Neuron (in vitro differentiated cells): ENCODE measurements at regions not wholly inside any gene's neighbourhood (a gene's known extent, or its start where the extent isn't known, plus 50 kb on each side); places are given as distances from the start of the nearest gene placed in this dataset.

ENCODE experiments used
- H2AFZ ChIP-seq: one replicate; pipeline ENCODE4 v1.6.1; 2013; ENCODE audit warnings: low read depth, mild to moderate bottlenecking, inconsistent platforms, low read length, moderate library complexity
- H3K27me3 ChIP-seq: one replicate; pipeline ENCODE4 v1.6.1; 2013; ENCODE audit warnings: low read length; ENCODE audit not compliant: insufficient read depth
- H3K36me3 ChIP-seq: one replicate; pipeline ENCODE4 v1.6.1; 2013; ENCODE audit warnings: low read length; ENCODE audit not compliant: insufficient read depth
- H3K4me1 ChIP-seq: one replicate; pipeline ENCODE4 v1.6.1; 2013; ENCODE audit warnings: low read length; ENCODE audit not compliant: insufficient read depth
- H3K4me3 ChIP-seq: 2 replicates; pipeline ENCODE4 v1.5.1; 2013; ENCODE audit warnings: mild to moderate bottlenecking, low read length, moderate library complexity
- H3K9me3 ChIP-seq: one replicate; pipeline ENCODE4 v1.6.1; 2013; ENCODE audit warnings: low read length

DNA sequence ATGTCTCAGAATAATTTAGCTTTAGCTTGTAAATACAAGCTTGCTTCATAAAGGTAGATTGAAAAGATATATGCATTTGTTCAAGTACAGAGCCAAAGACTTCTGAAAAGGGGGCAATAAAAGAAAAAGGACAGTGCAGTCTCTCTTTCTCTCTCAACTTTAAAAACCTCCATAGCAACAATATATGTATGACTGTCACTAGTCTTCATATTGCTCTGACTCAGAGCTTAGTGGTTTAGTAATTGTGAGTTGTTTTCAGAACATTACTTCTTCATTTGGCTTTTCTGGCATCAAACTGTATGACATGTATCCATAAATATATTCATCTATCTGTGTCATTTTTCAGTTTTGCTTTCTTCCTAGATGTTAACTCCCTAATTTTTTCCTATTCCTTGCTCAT, 194.6 kb upstream of the KIF2A start:
- Histone ChIP-seq H3K9me3 (no peaks in the 10 kb centered on the region), H2AFZ (no peak overlapping the region), H3K4me3 (no peak overlapping the region), H3K4me1 (no peaks in the 10 kb centered on the region), H3K36me3 (no peaks in the 10 kb centered on the region), H3K27me3 (peaks cover 2% of the 10 kb centered on the region)

DNA sequence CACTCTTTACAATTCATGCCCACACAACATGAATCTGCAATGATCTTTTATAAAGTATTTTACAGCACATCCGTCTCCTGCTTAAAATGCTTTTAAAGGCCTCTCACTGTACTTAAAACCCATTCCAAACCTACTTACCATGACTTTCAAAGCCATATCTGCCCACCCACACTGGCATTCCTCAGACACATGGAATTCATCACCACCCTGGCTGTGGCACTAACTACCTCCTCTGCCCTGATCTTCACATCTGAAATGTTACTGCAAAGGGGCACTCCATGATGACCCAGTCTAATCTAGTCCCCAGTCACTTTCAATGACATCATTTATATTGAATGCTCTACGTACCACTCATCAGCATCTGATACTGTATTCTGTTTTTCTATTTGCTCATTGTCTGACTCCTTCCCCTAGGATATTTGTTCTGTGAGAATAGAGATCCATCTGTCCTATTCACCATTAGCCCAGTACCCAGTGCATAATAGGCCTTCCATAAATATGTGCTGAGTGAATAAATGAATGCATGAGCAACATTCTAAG, 193.2 kb upstream of the KIF2A start:
- H3K4me3 ChIP-seq: no peak overlapping the region
- H3K4me1 ChIP-seq: no peaks in the 10 kb centered on the region
- no peak overlapping the region for H2AFZ ChIP-seq
- no peaks in the 10 kb centered on the region for H3K36me3 ChIP-seq
- peaks cover 2% of the 10 kb centered on the region for H3K27me3 ChIP-seq
- no peaks in the 10 kb centered on the region for H3K9me3 ChIP-seq

DNA sequence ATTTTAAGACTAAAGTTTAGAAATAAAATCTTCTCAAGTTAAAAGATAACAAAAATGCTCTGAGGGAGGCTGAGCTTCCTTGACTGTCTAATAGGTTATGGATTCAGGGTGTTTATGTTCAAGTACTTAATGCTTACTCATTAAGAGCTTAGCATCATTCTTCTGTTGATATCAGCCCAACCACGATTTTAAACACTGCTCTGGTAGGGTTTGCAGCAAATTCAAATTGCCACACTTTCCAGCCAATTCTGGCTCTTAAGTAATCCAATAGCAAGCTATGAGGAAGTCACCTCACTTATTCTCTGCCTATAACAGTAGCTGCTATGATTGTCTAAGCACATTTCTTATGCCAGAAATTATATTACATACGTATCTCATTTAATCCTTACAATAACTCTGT, 191.0 kb upstream of the KIF2A start:
- no peaks in the 10 kb centered on the region for H3K36me3 ChIP-seq
- no peak overlapping the region for H2AFZ ChIP-seq

GRCh38 chr5:62124266-62124665, 181.7 kb upstream of the KIF2A start:
- no peaks in the 10 kb centered on the region for H3K36me3 ChIP-seq
- no peaks in the 10 kb centered on the region for H3K9me3 ChIP-seq
- no peak overlapping the region for H3K4me3 ChIP-seq
- no peaks in the 10 kb centered on the region for H3K4me1 ChIP-seq
- no peaks in the 10 kb centered on the region for H3K27me3 ChIP-seq
- no peak overlapping the region for H2AFZ ChIP-seq

More for the DNA sequence above, 191.0 kb upstream of the KIF2A start:
- Histone ChIP-seq H3K27me3 (peaks cover 2% of the 10 kb centered on the region), H3K4me3 (no peak overlapping the region), H3K4me1 (no peaks in the 10 kb centered on the region), H3K9me3 (no peaks in the 10 kb centered on the region)

DNA sequence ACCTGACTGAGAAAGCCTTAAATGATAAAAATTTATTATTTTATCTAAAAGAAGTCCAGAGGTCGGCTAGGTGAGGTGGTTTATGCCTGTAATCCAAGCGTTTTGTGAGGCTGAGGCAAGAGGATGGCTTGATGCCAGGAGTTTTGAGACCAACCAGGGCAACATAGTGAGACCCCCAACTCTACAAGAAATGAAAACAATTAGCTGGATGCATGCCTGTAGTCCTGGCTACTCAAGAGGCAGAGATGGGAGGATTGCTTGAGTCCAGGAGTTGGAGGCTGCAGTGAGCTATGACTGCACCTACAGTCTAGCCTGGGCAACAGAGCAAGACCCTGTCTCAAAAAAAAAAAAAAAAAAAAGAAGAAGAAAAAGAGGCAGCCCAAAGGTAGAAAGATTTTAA, 179.9 kb upstream of the KIF2A start:
- no peak overlapping the region for H2AFZ ChIP-seq
- H3K4me1 ChIP-seq: no peaks in the 10 kb centered on the region
- H3K27me3 ChIP-seq: no peaks in the 10 kb centered on the region
- H3K4me3 ChIP-seq: no peak overlapping the region
- H3K9me3 ChIP-seq: no peaks in the 10 kb centered on the region
- H3K36me3 ChIP-seq: no peaks in the 10 kb centered on the region

DNA sequence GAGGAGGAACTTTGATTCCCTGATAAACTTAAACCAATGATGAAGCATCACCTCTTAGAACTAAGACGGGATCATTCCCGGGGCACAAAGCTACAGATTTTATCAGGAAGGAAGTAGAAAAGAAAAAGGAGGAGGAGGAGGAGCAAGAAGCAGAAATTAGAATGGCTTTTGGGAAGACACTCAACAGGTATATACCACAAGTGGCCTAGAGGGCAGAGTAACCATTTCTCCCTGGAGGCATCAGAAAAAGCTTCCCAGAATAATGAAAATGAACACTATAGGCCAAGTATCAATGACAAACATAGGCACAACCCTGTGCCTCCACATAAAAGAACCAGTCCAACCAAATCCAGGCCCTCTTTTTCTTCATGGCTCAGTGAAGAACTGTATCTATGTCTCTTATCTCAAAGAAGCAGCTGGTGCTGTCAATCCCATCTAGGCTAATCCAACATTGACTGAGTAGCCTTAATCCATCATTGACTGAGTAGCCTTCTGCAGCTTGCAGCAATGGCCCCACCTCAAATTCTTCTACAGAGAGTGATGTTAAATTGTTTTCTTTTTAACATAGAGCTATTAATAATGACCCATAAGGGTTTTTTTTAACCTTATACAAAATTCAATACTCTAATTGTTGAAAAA, 178.8 kb upstream of the KIF2A start:
- Histone ChIP-seq H3K4me1 (no peaks in the 10 kb centered on the region), H2AFZ (no peak overlapping the region), H3K27me3 (peaks cover 3% of the 10 kb centered on the region), H3K4me3 (no peak overlapping the region), H3K9me3 (no peaks in the 10 kb centered on the region), H3K36me3 (no peaks in the 10 kb centered on the region)

DNA sequence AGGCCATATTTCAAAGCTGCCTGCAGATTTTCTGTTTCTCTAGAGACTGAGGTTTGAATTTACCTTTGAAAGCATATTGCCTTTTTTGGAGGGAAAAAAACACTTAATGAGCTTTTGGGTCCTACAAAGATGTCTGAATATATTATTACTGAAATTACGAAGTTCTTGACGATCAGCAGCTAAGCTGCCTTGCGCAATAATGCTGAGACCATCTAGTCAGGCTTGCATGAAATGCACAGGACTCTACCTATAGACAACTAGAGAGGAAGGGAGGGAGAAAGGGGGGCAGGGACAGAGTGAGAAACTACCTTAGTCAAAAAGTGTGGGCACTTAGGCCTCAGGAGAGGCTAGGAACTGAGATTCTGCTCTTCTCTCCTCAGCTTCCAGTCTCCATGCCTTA, 175.9 kb upstream of the KIF2A start:
- no peaks in the 10 kb centered on the region for H3K9me3 ChIP-seq
- H3K4me1 ChIP-seq: no peaks in the 10 kb centered on the region
- peaks cover 3% of the 10 kb centered on the region for H3K27me3 ChIP-seq
- no peak overlapping the region for H2AFZ ChIP-seq
- no peak overlapping the region for H3K4me3 ChIP-seq
- H3K36me3 ChIP-seq: no peaks in the 10 kb centered on the region

GRCh38 chr5:62132276-62132675, 173.7 kb upstream of the KIF2A start:
- Histone ChIP-seq H3K4me3 (no peak overlapping the region), H2AFZ (no peak overlapping the region), H3K27me3 (peaks cover 3% of the 10 kb centered on the region), H3K36me3 (no peaks in the 10 kb centered on the region), H3K9me3 (no peaks in the 10 kb centered on the region), H3K4me1 (no peaks in the 10 kb centered on the region)

DNA sequence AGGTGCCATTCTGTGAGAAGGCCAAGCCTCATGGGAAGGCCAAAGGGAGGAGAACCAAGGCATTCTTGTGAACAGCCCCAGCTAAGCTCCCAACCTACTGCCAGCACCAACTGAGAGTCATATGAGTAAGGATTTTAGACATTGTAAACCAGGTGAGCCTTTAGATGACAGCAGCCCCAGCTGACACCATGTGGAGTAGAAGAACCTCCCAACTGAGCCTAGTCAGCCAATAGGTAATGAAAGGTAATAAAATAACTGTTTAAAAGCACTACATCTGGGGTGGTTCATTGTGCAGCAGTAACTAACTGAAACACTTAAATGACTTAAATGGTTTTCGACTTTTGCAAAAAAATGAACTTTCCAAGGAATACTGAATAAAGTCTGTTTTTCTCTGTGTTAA, 172.6 kb upstream of the KIF2A start:
- no peak overlapping the region for H3K4me3 ChIP-seq

DNA sequence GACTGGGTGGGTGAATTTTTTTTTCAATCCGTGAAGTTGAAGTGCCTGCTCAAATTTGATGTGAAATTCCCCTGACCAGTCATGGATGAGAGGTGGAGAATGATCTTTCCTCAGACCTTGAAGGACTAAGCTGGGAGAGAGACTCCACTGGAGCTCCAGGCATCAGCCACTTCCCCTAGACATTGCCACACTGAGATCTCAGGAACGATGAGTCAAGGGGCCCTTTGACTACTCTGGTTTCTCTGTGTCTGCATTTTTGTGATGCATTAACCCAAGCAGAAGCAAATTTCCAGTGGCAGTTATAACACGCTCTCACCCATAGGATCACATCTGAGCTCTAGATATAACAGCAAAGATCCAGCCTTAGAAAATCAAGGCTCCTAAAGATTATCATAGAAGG, 171.2 kb upstream of the KIF2A start:
- Histone ChIP-seq H3K4me3 (no peak overlapping the region), H3K36me3 (no peaks in the 10 kb centered on the region)

More for the DNA sequence above, 172.6 kb upstream of the KIF2A start:
- no peaks in the 10 kb centered on the region for H3K9me3 ChIP-seq
- H3K36me3 ChIP-seq: no peaks in the 10 kb centered on the region
- H3K4me1 ChIP-seq: peaks cover 1% of the 10 kb centered on the region
- no peak overlapping the region for H2AFZ ChIP-seq
- peaks cover 3% of the 10 kb centered on the region for H3K27me3 ChIP-seq

GRCh38 chr5:62137628-62138027, 168.4 kb upstream of the KIF2A start:
- Histone ChIP-seq H3K36me3 (no peaks in the 10 kb centered on the region), H3K9me3 (no peaks in the 10 kb centered on the region), H3K4me1 (peaks cover 6% of the 10 kb centered on the region), H3K4me3 (no peak overlapping the region), H3K27me3 (peaks cover 3% of the 10 kb centered on the region), H2AFZ (no peak overlapping the region)

More for the DNA sequence above, 171.2 kb upstream of the KIF2A start:
- peaks cover 6% of the 10 kb centered on the region for H3K27me3 ChIP-seq
- no peaks in the 10 kb centered on the region for H3K9me3 ChIP-seq
- H2AFZ ChIP-seq: no peak overlapping the region
- H3K4me1 ChIP-seq: peaks cover 6% of the 10 kb centered on the region

DNA sequence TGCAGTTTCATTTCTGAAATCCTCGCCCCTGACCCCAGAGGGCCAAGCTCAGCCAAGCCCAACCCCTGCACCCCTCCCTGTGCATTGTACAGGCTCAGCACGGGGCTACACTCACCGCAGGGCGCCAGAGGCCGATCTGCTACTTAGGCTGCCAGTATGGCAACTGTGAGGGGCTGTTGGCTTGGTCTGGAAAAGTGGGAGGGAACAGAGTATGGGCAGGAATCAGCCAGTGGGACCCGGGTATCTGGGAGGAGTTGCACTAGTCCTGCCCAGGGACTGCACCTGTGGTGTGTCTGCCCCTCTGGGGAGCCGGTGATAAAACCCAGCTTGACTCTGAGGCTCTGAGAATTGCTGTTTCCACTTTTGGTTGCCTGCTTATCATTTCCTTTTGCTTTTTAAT, 167.4 kb upstream of the KIF2A start:
- no peaks in the 10 kb centered on the region for H3K9me3 ChIP-seq
- peaks cover 6% of the 10 kb centered on the region for H3K4me1 ChIP-seq
- no peak overlapping the region for H2AFZ ChIP-seq
- H3K27me3 ChIP-seq: peaks cover 3% of the 10 kb centered on the region
- H3K4me3 ChIP-seq: no peak overlapping the region
- H3K36me3 ChIP-seq: no peaks in the 10 kb centered on the region

DNA sequence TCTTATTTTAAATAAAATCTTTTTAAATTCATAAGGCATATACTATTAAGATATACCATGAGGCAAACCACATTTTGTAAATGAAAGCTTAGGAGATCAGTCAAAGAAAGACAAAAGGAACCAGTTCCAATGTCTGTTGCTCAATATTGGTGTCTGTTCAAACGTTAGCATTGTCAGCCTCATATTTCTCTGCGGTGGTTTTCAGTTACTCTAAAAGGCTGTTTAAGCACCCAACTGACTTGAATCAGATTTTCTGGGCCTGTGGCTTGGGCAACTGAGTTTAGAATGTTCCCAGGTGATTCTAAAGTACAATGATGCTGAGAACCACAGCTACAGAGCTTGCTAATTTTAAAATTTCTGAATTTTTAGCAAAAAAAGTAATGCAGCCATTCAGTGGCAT, 166.3 kb upstream of the KIF2A start:
- H3K27me3 ChIP-seq: peaks cover 3% of the 10 kb centered on the region
- H3K4me3 ChIP-seq: no peak overlapping the region
- H3K4me1 ChIP-seq: peaks cover 9% of the 10 kb centered on the region
- no peaks in the 10 kb centered on the region for H3K9me3 ChIP-seq
- no peaks in the 10 kb centered on the region for H3K36me3 ChIP-seq
- no peak overlapping the region for H2AFZ ChIP-seq

GRCh38 chr5:62142351-62142750, 163.7 kb upstream of the KIF2A start:
- H3K27me3 ChIP-seq: peaks cover 6% of the 10 kb centered on the region
- H3K9me3 ChIP-seq: no peaks in the 10 kb centered on the region
- H3K36me3 ChIP-seq: no peaks in the 10 kb centered on the region
- H3K4me3 ChIP-seq: no peak overlapping the region
- H3K4me1 ChIP-seq: peaks cover 9% of the 10 kb centered on the region
- no peak overlapping the region for H2AFZ ChIP-seq
